ENCODE measurements at regions not wholly inside any gene's neighbourhood (a gene's known extent, or its start where the extent isn't known, plus 50 kb on each side); places are given as distances from the start of the nearest gene placed in this dataset.

- TF ChIP-seq CTCF (optimal IDR thresholded peaks at IDR 0.05 in 1 of 3, IDR thresholded peaks at IDR 0.05 in 1 of 3, conservative IDR thresholded peaks at IDR 0.05 in 1 of 3; ENCODE audit: extremely low read depth in 1 of 3, insufficient read depth in 2 of 3, low read length in 3 of 3), result no peak
- no peak for TF ChIP-seq EZH2 (IDR thresholded peaks at IDR 0.05; ENCODE audit: low read length)
Observed at GRCh38 chr10:32169556-32169955, 113.3 kb upstream of the KIF5B start.
